NCI-H82 treated with DMSO at 0.1 percent for 48 hours (cell line): ENCODE measurements at regions not wholly inside any gene's neighbourhood (a gene's known extent, or its start where the extent isn't known, plus 50 kb on each side); places are given as distances from the start of the nearest gene placed in this dataset.
"Not testable (repeated sequence)": the region's sequence is repeated elsewhere in the genome, so short reads cannot be mapped to it uniquely, and the experiment has no call there.

ENCODE experiments used
- DNase-seq: peaks from one replicate; lab custom pipeline; 2025; ENCODE audit not compliant: unreplicated experiment; lab: John Stamatoyannopoulos, UW

- DNase-seq = no peak
These were observed 70.0 kb downstream of the MZT1 start for GRCh38 chr13:72657379-72657778.

DNA sequence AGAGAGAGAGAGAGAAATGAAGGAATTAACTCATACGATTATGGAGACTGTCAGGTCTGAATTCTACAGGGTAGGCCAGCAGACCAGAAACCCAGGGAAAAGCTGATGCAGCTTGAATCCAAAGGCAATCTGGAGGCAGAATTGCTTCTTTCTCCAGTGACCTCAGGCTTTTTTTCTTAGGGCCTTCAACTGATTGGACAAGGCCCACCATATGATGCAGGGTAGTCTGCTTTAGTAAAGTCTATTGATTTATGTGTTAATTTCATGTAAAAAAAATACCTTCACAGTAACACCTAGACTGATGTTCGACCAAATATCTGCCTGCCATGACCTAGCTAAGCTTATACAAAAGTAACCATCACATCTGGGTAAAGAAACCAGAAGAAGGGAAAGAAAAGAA, 71.1 kb downstream of the MZT1 start:
- DNase-seq = no peak

GRCh38 chr13:72653506-72653905, 73.9 kb downstream of the MZT1 start:
- DNase-seq = peak; percentile 42

- DNase-seq = no peak
These were observed 74.7 kb downstream of the MZT1 start for GRCh38 chr13:72652681-72653080.

GRCh38 chr13:72651144-72651543, 76.3 kb downstream of the MZT1 start:
- peak; percentile 59 for DNase-seq

DNA sequence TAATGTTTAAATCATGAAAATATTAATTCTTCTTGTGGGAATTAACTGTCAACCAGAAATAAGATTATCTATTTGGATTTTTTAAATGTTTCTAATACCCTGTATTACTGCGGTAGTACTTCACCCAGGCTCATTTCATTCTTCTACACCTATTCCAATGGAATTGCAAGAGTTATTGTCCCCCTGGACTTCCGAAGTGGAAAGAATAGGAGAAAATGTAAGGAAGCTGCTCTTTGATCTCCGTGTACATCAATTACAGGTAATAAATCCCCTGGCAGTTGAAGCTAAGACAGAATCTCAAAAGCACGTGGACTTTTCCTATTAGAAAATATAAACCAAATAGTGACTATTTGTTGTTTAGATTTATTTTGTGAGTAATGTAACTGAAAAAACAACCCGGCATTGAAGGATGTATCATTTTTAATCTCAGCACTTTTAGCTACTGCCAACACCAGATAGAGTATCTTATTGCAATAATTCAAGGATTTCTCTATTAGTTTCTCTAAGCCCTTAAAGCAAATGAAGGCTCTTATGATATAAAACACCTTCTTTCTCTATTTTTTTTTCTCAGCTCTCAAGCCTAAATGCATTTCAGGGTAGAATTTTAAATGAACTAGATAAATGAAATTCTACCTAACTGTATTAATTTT, 77.3 kb downstream of the MZT1 start:
- no peak for DNase-seq

GRCh38 chr13:72648513-72649065, 78.8 kb downstream of the MZT1 start:
- DNase-seq = peak; percentile 56

DNA sequence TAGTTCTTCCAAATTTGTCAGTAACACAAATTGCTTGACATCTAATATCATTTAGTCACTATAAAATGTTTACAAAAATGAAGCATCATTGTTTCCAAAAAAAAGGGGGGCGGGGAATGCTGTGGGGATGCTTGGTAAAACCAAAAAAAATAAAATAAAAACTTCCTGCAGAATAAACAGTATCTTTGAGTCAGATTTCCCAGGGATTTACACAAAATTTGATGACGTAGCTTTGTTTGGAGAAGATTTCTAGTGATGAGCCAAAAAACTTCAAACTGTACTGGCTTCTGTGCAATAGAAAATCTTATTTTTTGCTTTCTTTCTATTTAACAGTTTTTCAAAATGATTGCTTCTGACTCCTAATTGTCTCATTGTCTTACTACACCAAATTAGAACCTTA, 80.0 kb downstream of the MZT1 start:
- DNase-seq = no peak

- no peak for DNase-seq
These were observed 81.9 kb downstream of the MZT1 start for GRCh38 chr13:72645521-72645920.

GRCh38 chr13:72643311-72643989, 84.0 kb downstream of the MZT1 start:
- no peak for DNase-seq

- no peak for DNase-seq
These were observed 88.1 kb downstream of the MZT1 start for GRCh38 chr13:72639377-72639776.

- no peak for DNase-seq
These were observed 89.2 kb downstream of the MZT1 start for GRCh38 chr13:72638059-72638815.

DNA sequence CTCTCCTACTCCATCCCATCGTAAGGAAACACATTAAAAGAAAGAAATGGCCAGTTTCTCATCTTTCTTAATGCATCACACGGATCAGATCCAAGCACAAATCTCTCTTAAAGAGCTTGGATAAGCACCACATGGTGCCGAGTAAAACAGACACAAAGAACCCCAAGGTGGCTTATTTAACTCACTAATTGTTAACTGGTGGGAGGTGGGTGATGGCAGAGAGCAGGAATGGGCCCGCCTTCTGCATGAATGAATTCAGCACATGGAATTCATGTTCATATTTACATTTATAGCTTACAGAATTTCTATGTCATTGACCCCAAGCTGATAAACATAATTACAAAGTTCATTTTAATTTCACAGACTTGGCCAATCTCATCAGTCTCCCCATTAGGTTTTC, 89.9 kb downstream of the MZT1 start:
- DNase-seq = no peak

- DNase-seq = no peak
These were observed 92.6 kb downstream of the MZT1 start for GRCh38 chr13:72634859-72635258.

DNA sequence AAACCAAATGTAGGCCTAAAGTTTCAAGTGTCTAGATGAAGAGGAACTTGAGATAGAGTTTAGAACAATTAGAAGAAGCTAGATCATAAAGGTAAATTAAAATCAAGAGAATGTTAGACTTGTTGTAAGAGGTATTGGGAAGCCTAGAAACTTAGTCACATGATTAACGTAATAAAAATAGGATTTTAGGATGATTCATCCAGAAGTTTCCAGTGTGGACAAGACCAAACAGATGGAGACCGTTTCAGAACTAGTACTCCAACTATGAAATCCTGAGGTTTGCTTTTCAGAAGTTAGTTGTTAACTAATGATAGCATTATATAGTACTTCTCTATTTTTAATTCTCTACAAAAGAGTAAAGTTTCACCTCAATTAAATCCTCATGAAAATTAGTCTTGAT, 104.9 kb downstream of the MZT1 start:
- no peak for DNase-seq

DNA sequence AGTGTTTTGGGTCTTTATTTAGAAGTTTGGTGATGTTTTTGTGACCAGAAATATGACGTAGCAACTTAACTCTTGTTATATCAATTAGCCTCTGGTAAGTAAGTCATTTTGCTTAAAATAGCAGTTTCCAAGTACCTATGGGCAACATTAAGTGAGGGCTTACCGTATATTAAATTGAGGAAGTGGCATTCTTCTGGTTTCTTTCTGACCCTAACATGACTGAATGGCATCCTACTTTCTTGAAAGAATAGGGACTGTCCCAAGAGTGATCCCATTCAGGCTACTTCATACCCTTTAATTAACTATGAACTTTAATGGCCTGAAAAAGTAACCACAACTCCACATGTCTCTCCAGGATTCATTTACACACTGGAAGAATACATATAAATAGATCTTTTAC, 106.6 kb downstream of the MZT1 start:
- no peak for DNase-seq

GRCh38 chr13:72617951-72618350, 109.5 kb downstream of the MZT1 start:
- DNase-seq = no peak

DNA sequence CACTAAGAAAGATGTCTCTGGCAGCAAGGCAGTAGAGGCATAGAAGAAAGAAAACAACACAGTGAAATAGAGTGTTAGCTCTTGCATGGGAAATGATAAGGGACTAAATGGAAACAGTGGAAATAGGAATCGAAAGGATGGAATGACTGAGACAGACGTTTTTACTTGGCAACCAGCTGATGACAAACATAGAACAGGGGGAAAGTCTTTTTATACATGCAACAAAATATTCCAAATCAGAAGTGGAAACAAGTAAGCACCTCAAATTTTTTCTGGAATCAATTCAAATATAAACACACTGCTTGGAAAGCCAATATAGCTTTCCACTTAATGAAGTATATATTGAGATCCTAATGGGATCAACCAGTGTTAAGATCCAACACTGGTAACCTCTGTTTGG, 110.2 kb downstream of the MZT1 start:
- no peak for DNase-seq

GRCh38 chr13:72610251-72610891, 117.1 kb downstream of the MZT1 start:
- not testable (repeated sequence) for DNase-seq

- peak; percentile 69 for DNase-seq
These were observed 128.2 kb downstream of the MZT1 start for GRCh38 chr13:72599178-72599743.

DNA sequence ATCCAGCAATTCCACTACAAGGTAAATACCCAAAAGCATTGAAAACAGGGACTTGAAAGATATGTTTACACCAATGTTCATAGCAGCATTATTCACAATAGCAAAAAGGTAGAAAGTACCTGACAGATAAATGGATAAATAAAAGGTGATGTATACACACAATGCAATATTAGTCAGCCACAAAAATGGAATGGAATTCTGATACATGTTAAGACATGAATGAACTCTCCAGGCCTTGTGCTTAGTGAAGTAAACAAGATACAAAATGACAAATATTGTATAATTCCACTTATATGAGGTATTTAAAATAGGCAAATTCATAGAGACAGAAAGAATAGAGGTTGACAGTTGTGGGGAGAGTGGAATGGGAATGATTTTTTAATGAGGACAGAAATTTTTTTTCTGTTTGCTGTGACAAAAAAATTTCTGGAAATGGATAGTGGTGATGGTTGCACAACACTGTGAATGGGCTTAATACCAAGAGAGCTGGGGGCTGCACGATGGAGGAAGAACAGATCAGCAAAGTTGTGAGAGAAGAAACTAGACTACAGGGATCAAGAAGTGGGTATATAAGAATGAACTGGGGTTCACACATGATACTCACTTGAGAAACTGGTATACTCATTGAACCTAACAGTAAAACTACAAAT, 137.2 kb downstream of the MZT1 start:
- no peak for DNase-seq
